Tibial nerve (tissue), 3 donors: ENCODE measurements at regions not wholly inside any gene's neighbourhood (a gene's known extent, or its start where the extent isn't known, plus 50 kb on each side); places are given as distances from the start of the nearest gene placed in this dataset.

Source experiments
- POLR2A ChIP-seq, 2 donors: fragments of 450-650 bp; IDR thresholded peaks; one replicate each; pipeline ENCODE4 v1.6.1; 2017; ENCODE audit warnings: antibody characterized with exemption in 2 of 2, mild to moderate bottlenecking in 2 of 2, moderate library complexity in 2 of 2
- TF ChIP-seq, protein P1 (sequence below), 5 experiments: fragments of 200-600 bp in 3 of 5; fragments of 450-650 bp in 2 of 5; sonication (generic) in 3 of 5; IDR thresholded peaks; one replicate each; pipeline ENCODE4 v1.5.1; 2016 to 2019; ENCODE audit warnings: antibody characterized with exemption in 5 of 5, mild to moderate bottlenecking in 3 of 5, moderate library complexity in 2 of 5

DNA sequence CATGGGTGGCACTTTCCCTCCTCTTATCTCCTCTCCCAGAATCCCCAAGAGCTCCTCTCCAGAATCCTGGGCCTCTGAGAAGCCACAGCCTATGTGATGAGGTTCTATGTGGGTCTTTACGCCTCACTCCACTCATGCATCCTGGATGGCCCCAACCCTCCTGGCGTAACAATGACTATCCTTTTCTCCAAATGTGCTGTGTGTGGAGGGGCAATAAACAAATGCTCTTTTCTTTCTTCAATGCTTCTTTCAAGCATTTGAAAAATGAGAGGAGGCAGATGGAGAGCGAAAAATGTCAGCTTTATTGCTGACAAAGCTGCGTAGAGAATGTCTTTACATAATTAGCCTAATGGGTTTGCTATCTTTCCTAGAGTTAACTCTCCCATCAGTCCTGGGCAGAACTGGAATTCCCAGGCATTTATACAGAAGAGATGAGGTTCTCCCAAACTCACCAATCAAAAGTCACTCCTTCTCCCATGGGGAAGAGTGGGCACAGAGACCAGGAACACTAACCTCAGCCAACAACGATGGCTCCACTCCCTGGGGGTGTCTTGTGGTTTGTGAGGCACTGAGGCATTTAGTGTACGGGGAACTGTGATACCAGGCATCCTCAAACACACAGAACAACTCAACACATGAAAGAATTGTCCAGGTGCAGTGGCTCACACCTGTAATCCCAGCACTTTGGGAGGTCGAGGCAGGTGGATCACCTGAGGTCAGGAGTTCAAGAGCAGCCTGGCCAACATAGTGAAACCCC is 118.9 kb upstream of the SLC34A2 start:
- TF ChIP-seq, protein P1, sequence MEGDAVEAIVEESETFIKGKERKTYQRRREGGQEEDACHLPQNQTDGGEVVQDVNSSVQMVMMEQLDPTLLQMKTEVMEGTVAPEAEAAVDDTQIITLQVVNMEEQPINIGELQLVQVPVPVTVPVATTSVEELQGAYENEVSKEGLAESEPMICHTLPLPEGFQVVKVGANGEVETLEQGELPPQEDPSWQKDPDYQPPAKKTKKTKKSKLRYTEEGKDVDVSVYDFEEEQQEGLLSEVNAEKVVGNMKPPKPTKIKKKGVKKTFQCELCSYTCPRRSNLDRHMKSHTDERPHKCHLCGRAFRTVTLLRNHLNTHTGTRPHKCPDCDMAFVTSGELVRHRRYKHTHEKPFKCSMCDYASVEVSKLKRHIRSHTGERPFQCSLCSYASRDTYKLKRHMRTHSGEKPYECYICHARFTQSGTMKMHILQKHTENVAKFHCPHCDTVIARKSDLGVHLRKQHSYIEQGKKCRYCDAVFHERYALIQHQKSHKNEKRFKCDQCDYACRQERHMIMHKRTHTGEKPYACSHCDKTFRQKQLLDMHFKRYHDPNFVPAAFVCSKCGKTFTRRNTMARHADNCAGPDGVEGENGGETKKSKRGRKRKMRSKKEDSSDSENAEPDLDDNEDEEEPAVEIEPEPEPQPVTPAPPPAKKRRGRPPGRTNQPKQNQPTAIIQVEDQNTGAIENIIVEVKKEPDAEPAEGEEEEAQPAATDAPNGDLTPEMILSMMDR (IDR thresholded peaks at IDR 0.05) = no peak
- TF ChIP-seq POLR2A (IDR thresholded peaks at IDR 0.05) = no peak
